GM12892 (cell line): ENCODE measurements at regions not wholly inside any gene's neighbourhood (a gene's known extent, or its start where the extent isn't known, plus 50 kb on each side); places are given as distances from the start of the nearest gene placed in this dataset.

Source experiments
- DNase-seq: peaks from one replicate; pipeline ENCODE4 v3.0.0; 2011; ENCODE audit not compliant: insufficient read length
- FAIRE-seq: peaks from 2 replicates; lab custom pipeline; 2011; peaks lifted over from hg19 to GRCh38; lab: Jason Lieb, UNC
- POLR2A ChIP-seq: IDR thresholded peaks from 2 replicates; pipeline ENCODE4 v1.6.1; 2011; ENCODE audit warnings: low read depth, low read length, control low read depth
- POLR2AphosphoS5 ChIP-seq: IDR thresholded peaks from 2 replicates; pipeline ENCODE4 v1.6.1; 2011; ENCODE audit warnings: low read depth, low read length, control low read depth
- TAF1 ChIP-seq: IDR thresholded peaks from 2 replicates; pipeline ENCODE4 v1.6.1; 2011; ENCODE audit warnings: low read depth, mild to moderate bottlenecking, control low read depth, low read length, borderline replicate concordance

DNA sequence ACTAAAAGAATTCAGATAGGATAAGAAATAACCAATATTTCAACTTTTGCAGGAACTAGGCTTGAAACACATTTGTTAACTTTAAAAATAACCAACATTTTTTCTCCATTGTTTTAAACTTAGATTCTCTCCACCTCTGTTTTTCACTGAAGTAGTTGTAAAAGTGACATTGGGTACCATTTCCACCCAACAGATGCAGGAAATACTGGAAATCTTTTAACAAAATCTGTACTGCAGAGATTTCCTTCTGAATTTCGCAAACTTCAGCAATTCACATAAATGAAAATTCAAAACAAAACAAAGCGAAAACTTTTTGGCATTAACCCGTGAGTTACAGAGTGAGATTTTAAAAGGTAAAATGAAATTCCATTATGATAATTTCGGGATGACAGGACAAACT is 731.7 kb downstream of the RFPL4B start:
- DNase-seq: no peak
- FAIRE-seq: no peak
- TF ChIP-seq POLR2A: no peak
- TF ChIP-seq POLR2AphosphoS5: no peak
- TF ChIP-seq TAF1: no peak

DNA sequence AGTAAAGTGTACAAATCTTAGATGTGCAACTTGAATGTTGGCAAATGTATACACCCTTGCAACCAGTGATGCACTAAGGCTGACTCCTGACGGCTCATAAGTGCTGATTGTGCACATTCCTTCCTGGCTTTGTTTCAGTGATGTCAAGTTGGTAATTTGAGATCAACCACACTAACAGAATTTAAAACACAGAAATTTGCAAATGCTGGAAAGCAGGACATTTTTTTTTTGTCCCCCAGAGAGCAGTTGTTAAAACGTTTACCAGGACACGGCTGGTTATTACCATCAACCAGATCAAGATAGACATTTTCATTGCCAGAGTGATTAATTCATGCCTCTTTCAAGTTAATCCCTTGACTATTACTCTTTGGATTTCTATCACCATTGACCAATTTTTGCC is 735.6 kb downstream of the RFPL4B start:
- DNase-seq (no peak), FAIRE-seq (no peak)
- TF ChIP-seq POLR2AphosphoS5 (no peak), TAF1 (no peak), POLR2A (no peak)

DNA sequence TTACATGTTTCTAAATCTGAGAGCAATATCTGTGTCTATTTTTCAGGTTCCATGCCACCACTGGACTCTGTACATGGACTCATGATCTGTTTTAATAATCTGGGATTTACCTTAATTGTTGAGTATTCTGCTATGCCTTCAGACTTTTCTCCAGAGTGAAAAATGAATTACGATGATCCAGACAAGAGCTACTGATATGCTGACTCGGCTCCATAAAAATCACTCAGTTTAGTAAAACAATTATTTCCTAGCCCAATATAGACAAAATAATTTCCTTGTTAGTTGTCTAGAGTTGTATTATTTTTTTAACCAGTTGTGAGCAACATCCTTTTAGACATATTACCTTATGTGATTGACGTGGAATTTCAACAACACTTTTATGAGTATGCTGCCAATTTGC is 736.8 kb downstream of the RFPL4B start:
- no peak for DNase-seq
- no peak for TF ChIP-seq POLR2AphosphoS5
- TF ChIP-seq TAF1: no peak
- no peak for TF ChIP-seq POLR2A
- no peak for FAIRE-seq

DNA sequence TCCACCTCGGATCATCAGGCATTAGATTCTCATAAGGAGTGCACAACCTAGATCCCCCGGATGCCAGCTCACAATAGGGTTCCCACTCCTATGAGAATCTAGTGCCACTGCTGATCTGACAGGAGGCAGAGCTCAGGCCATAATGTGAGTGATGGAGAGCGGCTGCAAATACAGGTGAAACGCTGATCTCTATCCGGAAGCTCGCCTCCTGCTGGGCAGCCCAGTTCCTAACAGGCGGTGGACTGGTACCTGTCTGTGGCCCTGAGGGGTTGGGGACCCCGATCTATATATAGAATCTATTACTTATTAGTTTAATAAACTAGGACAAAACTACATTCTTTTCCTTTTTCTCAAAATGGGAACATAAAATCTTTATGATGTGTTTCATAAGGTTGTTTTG is 741.9 kb downstream of the RFPL4B start:
- TF ChIP-seq POLR2AphosphoS5 (no peak), TAF1 (no peak), POLR2A (no peak)
- FAIRE-seq (no peak), DNase-seq (no peak)

DNA sequence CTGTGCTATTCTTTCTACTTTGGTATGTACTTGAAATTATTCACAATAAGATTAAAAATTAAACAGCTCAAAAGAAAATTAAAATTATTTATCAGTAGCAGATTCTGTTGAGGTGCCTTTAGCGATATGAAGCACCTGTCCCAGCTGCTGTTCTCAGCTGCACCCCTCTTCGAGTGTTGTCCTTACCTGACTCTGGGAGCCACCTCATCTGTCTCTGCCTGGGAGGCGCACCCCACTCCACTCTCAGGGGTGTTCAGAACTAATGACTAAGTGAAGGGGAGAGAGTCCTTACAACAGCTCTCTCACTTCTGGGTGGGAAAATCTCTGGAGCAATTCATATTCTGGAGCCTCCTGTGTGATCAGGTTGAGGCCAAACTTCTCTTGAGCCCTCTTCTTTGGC is 745.7 kb downstream of the RFPL4B start:
- TF ChIP-seq TAF1 (no peak), POLR2A (no peak), POLR2AphosphoS5 (no peak)
- DNase-seq (no peak), FAIRE-seq (no peak)

DNA sequence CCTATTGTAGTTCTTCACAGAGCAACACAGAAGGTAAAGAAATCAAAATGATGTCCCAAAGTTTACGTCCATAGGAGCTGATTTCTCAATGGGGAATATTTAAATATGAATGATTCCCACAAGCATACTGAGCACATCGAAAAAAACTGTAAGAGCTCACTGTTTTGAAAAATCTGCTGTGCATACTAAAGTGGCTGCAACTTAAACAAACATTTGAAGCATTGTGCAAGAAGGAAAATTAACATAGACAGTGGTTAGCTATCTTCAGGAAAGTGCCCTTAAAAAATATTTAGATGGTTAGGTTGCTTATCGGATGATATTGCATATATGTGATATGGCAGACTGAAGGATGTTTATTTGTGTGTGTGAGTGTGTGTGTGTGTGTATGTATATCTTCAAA is 747.6 kb downstream of the RFPL4B start:
- FAIRE-seq (no peak), DNase-seq (no peak)
- no peak for TF ChIP-seq POLR2A
- TF ChIP-seq POLR2AphosphoS5: no peak
- TF ChIP-seq TAF1: no peak

GRCh38 chr6:113095841-113096240 is 748.7 kb downstream of the RFPL4B start:
- DNase-seq: no peak
- TF ChIP-seq POLR2AphosphoS5: no peak
- no peak for TF ChIP-seq TAF1
- TF ChIP-seq POLR2A: no peak
- no peak for FAIRE-seq

GRCh38 chr6:113102761-113103160 is 754.4 kb upstream of the MARCKS start:
- FAIRE-seq: no peak
- no peak for DNase-seq
- TF ChIP-seq TAF1: no peak
- TF ChIP-seq POLR2AphosphoS5: no peak
- TF ChIP-seq POLR2A: no peak

DNA sequence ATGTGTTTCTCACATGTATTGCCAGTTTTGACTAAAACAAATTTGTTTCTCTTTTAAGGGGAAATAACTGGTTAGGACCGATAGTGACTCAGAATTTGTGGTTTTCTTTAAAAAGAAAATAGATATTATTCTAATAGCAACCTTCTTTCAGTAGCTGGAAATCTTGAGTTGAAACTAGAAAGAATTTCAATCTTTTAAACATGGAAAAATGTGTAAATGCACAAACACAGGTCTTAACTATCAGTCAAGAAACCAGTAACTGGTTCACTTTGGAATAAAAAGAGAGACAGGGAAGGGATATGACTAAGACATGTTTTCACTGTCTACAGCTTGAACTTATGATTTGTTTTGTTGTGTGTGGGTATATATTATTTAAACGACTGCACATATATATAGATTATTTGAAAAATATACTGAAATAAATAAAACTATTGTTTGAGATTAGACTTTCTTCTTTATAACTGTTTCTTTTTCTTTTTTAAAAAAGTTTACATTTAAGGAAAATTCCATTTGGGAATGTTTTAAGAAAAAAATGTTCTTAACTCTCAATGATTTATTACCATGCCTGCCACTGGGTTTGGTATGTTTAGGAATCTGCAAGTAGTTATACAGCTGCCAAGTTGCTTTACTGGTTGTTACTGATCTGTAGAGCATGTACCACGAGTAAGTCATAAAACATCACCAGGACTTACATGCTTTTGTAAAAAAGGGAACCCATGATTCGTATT is 753.3 kb upstream of the MARCKS start:
- FAIRE-seq: no peak
- TF ChIP-seq TAF1 (no peak), POLR2AphosphoS5 (no peak), POLR2A (no peak)

DNA sequence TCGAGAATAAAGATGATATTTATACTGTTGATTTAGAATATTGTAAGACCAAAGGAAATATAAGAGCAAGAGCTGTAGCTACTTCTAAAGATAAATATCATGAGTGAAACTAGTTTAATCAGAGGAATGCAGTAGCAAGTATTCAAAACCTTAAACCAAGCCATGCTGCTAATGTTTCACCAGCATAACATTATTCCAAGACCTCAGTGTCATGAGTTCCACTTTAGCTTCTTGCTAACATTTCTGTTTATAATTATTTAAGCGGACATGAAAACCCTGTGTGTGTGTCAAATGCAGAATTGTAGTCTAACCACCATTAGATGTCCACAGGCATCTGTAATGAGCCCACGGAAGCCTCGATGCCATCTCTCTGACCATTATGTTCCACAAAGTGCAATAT is 752.6 kb upstream of the MARCKS start:
- TF ChIP-seq POLR2A (no peak), POLR2AphosphoS5 (no peak), TAF1 (no peak)
- DNase-seq (no peak), FAIRE-seq (no peak)

More for the DNA sequence above, 753.3 kb upstream of the MARCKS start:
- no peak for DNase-seq

- TF ChIP-seq TAF1: no peak
- TF ChIP-seq POLR2AphosphoS5: no peak
- no peak for TF ChIP-seq POLR2A
- FAIRE-seq (no peak), DNase-seq (no peak)
Observed at GRCh38 chr6:113104951-113105350, 752.2 kb upstream of the MARCKS start.

GRCh38 chr6:113110211-113110610 is 746.9 kb upstream of the MARCKS start:
- DNase-seq: no peak
- FAIRE-seq: no peak
- no peak for TF ChIP-seq POLR2A
- no peak for TF ChIP-seq TAF1
- no peak for TF ChIP-seq POLR2AphosphoS5
